RCC 7860 (cell line): ENCODE measurements at regions not wholly inside any gene's neighbourhood (a gene's known extent, or its start where the extent isn't known, plus 50 kb on each side); places are given as distances from the start of the nearest gene placed in this dataset.

Source experiments
- DNase-seq: peaks from one replicate; pipeline ENCODE4 v3.0.0-alpha.2; 2015; ENCODE audit warnings: low spot score
- FAIRE-seq: peaks from 2 replicates; lab custom pipeline; 2012; peaks lifted over from hg19 to GRCh38; lab: Jason Lieb, UNC

DNA sequence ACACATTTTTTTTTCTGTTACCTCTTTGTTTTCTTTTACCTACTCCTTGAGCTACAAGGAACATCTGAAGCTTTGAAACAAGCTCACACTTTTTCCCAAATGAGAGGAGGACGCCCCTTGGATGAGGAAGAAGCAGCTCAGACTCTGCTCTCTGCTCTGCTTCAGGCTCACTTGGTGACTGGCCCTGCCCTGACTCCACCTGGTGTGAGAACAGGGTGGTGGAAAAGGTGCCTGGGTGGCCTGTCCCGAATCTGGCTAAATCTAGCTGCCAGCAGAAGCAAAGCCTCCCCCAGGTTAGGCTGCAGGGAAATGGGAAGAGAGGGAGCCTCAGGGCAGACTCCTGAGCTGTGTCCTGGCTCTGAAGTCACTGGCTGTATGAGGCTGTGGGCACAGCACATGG is 68.0 kb upstream of the CEACAM8 start:
- DNase-seq (no peak), FAIRE-seq (no peak)

DNA sequence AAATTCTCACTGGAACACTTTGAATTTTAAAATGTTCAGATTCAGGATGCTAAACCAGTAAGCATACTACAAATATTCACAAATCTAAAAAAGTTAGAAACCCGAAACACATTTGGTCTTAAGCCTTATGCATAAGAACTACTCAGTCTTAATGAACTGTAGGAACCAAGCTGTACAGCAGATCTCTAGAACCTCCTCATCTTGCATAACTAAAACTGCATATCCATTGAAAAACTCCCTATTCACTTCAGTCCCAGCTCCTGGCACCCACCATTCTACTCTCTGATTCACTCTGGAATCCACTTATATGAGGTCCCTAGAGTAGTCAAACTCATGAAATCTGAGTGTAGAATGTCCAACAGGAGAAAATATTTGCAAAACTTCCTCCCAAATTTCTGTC is 65.6 kb upstream of the CEACAM8 start:
- DNase-seq (no peak), FAIRE-seq (no peak)

DNA sequence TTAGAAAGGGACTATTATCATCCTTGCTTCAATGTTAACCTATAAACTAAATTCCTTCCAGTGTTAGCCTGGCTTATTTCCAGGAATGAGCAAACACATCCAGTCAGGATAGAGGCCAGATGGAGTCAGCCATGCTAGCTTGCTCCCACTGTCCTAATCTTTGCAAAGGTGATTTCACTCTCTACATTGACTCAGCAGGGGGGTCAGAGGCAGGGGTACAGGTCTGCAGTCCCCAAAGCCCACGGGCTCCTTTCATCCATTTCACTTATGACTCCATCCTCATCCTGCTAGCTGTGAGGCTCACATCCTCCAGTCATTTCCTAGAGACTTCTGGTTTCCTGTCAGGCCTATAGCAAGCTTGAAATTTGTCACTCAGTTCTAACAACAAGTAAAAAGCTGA is 63.4 kb upstream of the CEACAM8 start:
- no peak for DNase-seq
- no peak for FAIRE-seq

DNA sequence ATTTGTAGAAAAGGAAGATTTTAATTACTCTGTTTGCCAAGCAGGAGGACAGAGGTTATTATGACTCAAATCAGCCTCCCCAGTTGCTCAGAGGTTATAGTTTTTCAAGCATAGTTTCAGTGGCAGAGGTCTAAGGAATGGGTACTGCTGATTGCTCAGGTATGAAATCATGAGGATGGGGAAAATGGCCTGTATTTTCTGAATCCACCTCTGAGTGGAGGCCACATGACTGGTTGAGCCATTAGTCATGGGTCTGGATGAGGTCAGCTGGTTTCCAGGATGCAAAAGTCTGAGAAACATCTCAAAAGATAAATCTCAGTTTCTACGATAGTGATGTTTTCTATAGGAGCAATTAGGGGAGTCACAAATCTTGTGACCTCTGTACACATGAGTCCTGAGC is 62.8 kb upstream of the CEACAM8 start:
- FAIRE-seq: peak; percentile 51
- peak; percentile 25 for DNase-seq

DNA sequence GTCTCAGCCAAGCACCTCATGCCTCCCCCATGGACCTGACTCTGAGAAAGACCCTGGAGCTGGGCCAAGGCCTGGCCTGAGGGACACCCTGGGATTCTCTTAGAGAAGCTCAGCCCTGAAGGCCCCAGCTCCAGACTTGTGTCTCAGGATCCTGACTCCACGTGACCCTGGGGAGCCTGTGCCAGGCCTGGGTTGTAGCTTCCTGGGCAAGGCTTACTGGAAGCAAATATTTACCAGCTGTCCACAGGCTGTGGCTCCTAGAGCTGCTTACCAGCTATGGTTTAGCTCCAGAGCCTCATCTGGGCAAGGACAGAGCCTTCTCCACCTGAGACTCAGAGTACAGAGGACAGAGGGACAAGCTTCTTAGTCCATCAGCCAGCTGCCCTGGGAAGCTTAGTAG is 61.0 kb upstream of the CEACAM8 start:
- FAIRE-seq: no peak

DNA sequence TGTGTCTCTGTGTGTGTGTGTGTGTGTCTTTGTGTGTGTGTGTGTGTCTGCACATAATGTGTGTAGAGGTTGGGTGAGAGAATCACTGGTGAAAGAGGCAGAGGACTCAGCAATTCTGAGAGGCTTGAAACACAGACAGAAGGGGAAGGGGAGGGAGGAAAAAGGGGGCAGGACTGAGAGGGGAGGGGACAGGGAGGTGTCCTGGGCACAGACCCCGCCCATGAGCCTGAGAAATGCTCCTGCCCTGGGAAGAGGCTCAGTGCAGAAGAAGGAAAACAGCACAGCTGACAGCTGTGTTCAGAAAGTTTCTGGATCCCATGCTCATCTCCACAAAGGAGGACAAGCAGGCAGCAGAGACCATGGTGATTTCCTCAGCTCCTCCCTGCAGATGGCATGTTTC is 59.1 kb upstream of the CEACAM8 start:
- no peak for FAIRE-seq
- DNase-seq: no peak

More for the DNA sequence above, 61.0 kb upstream of the CEACAM8 start:
- DNase-seq: no peak

DNA sequence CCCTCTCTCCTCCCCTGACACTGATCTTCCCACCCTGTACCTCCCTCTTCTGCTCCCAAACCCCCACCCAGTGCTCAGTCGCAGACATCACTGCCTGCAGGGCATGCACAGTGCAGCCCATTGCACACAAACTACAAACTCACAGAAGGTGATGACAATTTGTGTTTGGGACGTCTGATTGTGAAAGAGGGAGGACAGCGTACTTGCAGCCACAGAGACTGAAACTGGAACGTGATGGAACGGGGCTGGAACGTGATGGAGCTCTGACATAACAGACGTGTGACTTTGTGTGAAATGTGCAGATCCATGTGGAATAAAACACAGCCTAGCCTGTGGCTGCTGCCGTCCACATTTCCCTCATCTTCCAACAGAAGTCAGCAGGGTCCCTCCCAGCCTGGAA is 57.3 kb upstream of the CEACAM8 start:
- FAIRE-seq (no peak), DNase-seq (no peak)
